Epidermal melanocyte (primary cell): ENCODE measurements at regions not wholly inside any gene's neighbourhood (a gene's known extent, or its start where the extent isn't known, plus 50 kb on each side); places are given as distances from the start of the nearest gene placed in this dataset.
"Not testable (repeated sequence)": the region's sequence is repeated elsewhere in the genome, so short reads cannot be mapped to it uniquely, and the experiment has no call there.

Experiments
- DNase-seq: peaks from one replicate; pipeline ENCODE4 v3.0.0; 2011; ENCODE audit warnings: low spot score; ENCODE audit not compliant: insufficient read length

DNA sequence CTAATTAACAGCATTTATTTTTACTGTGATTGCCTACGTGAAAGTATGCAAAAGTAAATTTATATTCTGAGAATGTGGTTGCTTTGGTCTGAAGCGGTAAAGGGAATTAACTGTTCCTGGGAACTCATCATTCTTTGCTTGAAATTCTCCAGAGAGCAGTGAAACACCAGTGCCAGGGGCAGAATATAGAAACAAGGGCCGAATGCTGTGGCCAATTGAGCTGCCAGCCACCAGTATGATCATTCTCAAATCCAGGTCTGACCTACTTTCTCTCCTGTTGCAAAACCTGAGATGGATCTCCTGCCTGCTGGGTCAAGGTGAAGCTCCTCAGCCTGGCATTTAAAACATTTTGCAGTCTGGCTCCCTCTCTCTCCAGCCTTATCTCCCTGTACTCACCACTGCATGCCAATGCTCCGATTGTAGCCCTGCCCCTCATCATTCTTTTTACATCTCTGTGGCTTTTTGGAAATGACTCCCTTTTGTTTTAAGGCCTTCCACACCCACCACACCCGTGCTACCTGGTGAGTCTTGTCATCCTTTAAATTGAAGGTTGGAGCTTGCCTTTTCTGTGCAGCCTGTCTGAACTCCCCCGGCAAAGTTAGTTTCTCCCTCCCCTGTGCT lies 94.5 kb upstream of the TMEM178A start:
- DNase-seq, result no peak

DNA sequence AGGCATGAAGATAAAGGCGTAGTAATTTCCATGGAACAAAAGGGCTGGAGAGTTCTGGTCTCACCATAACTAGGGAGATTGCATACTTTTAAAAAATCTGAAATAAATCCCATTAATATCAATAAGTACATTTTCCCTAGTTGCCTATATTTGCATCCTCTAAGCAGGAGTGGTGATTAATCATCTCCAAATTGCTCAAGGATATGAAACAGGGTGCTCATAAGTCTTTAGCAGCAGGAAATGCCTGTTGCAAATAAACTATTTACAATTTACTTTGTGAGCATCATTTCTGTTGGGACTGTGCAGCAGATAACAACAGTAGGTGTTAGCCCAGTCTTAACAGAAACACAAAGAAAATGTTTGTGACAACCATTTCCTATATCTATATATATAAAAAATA lies 92.4 kb upstream of the TMEM178A start:
- no peak for DNase-seq

DNA sequence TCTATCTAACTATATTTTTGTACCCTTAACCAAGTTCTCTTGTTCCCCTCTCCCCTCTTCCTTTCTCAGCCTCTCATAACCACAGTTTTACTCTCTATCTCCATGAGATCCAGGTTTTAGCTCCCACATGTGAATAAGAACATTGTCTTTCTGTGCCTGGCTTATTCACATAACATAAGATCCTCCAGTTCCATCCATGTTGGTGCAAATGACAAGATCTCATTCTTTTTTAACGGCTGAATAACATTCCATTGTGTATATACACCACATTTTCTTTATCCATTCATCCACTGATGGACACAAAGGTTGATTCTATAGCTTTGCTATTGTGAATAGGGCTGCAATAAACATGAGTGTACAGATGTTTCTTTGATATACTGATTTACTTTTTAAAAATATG lies 83.9 kb upstream of the TMEM178A start:
- DNase-seq, result no peak

DNA sequence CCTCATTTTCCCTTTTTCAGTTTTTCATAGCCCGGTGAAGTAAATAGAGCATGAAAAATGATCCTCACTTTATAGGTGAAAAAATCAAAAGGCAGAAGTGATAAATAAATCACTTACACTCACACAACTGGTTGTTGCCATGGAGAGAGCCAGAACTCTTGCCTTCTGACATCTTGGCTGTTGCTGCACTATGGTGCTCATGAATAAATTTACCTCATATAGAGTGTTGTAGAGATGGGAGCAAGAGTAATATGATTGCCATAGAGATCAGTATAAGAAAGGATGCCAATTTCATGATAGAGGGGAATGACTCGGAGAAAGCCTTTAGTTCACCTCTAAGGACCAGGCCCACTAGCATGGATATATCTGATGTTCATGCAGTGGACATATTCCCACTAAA lies 82.5 kb upstream of the TMEM178A start:
- DNase-seq, result no peak

- DNase-seq, result no peak
These were observed 81.9 kb upstream of the TMEM178A start for GRCh38 chr2:39583781-39584180.

- no peak for DNase-seq
These were observed 81.3 kb upstream of the TMEM178A start for GRCh38 chr2:39584283-39584965.

- not testable (repeated sequence) for DNase-seq
These were observed 80.2 kb upstream of the TMEM178A start for GRCh38 chr2:39585531-39585930.

GRCh38 chr2:39587168-39587567 lies 78.5 kb upstream of the TMEM178A start:
- DNase-seq, result no peak

GRCh38 chr2:39587641-39588040 lies 78.1 kb upstream of the TMEM178A start:
- DNase-seq, result no peak

GRCh38 chr2:39593439-39594393 lies 72.0 kb upstream of the TMEM178A start:
- DNase-seq, result peak; percentile 59

DNA sequence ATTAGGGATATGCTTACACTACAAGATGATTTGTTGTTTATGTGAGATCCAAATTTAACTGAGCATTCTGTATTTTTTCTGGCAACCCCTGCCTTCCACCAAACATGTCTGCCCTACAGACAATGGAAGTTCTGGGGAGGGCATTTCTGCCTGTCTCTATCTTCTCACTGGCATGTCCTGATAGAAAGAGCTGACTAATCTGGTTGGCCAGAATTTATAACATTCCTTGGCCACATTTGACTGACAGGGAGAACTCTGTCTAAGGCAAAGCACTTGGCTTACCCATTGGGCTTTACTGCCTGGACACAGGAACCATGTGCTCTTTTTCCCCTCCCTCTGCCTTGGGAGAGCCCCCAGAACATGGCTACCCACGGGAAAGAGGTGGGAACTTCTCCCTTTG lies 70.6 kb upstream of the TMEM178A start:
- DNase-seq, result no peak

- DNase-seq, result no peak
These were observed 68.4 kb upstream of the TMEM178A start for GRCh38 chr2:39597314-39597713.

- no peak for DNase-seq
These were observed 63.1 kb upstream of the TMEM178A start for GRCh38 chr2:39602616-39603015.

GRCh38 chr2:39603436-39603835 lies 62.3 kb upstream of the TMEM178A start:
- no peak for DNase-seq

DNA sequence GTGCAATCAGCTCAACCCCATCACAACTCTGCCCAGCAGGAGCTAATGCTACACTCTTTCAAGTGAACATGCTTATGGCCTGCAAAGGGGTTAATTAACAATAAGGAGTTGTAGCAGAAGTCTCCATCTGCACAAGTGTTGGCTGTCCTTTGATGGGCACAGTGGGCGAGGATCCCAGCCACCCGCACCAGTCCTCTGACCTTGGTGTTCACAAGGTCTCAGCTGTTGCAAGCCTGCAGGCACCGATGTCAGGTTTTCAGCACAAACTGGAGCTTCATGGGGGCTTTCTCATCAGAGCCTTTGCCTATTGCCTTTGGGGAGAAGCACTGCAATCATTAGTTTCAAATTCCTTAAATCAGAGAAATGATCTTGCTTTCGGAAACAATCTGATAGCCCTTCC lies 60.9 kb upstream of the TMEM178A start:
- DNase-seq, result no peak

- no peak for DNase-seq
These were observed 59.1 kb upstream of the TMEM178A start for GRCh38 chr2:39606585-39606984.

DNA sequence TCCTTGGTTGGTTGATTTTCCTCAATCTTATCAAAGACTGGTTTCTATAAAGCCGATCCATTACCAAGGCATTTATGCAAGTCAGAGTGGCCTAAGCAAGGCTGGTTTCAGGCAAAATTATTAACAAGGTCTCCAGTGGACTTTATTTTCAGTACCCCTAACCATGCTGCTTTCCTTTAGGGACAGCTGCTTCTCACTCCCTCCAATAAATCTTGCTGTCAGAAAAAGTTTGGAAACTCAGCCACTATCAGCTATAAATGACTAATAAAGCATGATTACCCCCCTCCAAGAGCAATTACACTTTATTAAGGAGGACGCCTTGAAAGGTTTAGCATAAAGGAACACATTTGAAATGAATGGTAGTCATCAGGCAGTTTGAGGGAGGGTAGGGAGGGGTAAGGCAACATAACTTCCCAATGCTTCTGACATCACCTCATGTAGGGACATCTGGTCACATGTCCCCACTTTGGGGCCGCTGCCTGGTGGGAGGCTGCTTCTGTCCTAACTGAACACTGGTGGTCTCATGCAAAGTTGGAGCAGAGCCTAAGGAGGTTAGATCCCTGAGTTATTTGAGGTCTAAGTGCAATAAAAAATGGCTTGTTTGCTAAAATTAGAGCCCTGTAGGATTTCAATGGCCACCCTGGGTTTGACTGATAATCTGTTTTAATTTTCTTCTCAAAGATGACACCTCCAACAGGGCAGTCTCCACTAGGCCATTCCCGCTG lies 58.0 kb upstream of the TMEM178A start:
- no peak for DNase-seq

DNA sequence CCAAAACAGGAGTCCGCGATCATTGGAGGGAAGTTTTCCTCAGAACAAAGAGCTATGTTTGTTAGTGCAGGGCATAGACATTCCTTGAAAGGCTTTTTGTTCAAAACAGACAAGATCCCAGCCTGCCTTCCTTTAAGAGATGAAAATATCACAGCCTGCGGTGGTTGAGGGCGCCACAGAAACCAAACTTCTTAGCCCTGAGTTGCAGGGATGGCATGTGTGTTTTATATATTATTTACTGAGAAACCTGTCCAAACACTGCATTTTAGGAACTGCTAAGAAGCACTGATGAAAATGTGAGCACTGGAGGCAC lies 57.5 kb upstream of the TMEM178A start:
- DNase-seq, result peak; percentile 73

DNA sequence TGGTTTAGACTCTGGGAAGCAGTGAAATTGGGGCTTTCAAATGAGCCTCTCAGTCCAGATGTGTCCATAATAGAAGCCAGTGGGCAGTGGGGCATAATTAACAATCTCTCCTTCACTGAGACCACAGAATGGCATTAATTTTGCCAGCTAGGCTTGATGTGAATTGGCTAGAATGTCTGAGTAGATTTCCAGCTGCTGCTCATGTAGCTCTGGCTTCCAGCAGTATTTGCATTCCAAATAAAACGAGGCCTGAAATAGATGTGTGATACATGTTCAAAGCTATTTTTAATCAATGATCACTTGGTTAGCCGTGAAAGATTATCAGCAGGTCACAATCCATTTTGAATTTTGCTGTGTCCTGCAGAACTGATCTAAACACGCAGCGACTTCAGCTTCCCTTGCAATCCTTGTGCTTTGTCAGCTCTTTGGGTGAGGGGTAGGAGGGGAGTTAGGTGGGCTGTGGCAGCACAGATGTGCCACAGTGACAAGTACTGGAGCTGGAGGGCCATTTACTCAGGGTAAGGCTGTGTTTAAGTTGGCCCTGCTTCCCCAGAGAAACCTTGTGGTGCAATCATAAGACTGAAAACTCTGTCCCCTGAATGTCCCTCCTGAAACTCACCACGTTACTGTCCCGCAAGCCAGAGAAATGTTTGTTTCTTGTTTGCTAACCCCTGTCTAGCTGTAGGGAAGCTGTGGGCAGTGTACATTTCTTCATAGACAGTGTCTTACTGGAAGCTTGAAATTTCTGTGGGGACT lies 56.9 kb upstream of the TMEM178A start:
- DNase-seq, result no peak

GRCh38 chr2:39609917-39610316 lies 55.8 kb upstream of the TMEM178A start:
- DNase-seq, result no peak

DNA sequence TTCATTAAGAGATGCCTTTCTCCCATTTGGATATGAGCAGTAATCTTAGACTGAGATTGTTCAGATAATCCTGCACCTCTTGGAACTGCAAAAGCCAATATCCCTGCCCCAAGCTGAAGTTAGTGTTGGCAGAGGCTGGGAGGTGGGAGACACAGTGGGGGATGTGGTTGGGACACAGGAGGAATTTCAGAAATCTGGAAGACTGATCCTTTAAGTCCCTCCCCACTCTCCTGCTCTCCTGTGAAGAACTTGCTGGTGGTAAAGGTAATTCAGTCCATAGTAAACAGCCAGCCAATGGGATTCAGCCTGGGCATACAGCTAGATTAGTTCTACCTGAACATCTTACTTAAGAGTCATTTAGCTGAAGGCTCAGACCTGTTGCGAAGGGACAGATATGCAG lies 50.0 kb upstream of the TMEM178A start:
- no peak for DNase-seq
